OCI-M1 (cell line): ENCODE measurements at regions not wholly inside any gene's neighbourhood (a gene's known extent, or its start where the extent isn't known, plus 50 kb on each side); places are given as distances from the start of the nearest gene placed in this dataset.
A peak's percentile ranks its signal among the peaks of the same experiment; 100 is the strongest.
"Not testable (repeated sequence)": the region's sequence is repeated elsewhere in the genome, so short reads cannot be mapped to it uniquely, and the experiment has no call there.

ENCODE experiments used
- DNase-seq: peaks from one replicate; lab custom pipeline; 2025; lab: John Stamatoyannopoulos, UW

DNA sequence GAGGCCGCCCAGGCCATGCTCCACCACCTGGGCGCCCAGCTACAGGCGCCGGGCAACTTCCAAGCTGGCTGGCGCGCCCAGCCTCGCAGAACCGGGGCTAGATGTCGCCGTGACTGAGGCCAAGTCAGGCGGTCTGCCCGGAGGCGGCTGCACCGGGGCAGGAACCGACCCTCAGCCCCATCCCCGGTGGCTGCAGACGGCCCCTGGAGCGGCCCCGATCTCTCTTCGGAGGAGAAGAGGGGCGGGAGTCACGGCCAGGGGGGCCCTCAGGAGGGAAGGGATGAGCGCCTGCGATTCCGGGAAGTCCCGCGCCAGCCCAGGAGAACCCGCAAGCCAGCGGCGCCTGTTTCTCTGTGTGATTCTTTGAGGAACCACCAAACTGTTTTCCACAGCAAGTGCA lies 671.3 kb upstream of the DEFB115 start:
- DNase-seq, result not testable (repeated sequence)

DNA sequence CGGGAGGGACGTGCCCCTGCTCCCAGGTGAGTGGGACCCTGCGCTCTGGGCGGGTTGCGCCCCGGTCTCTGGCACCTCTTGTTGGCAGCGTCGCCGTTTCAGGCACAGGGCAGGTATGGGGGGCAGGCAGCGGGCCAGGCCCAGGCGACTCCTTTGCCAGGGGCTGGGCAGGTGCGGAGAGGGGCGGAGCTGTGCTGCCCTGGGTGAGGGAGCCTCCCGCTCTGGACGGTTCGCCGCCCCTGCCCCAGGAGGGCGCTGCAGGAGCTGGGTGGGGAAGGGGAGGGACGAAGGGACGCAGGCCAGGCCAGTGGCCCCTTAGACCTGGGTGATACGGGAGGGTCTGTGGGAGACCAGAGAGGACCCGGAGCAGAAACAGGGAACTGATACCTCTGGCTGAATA lies 663.9 kb upstream of the DEFB115 start:
- DNase-seq, result no peak

DNA sequence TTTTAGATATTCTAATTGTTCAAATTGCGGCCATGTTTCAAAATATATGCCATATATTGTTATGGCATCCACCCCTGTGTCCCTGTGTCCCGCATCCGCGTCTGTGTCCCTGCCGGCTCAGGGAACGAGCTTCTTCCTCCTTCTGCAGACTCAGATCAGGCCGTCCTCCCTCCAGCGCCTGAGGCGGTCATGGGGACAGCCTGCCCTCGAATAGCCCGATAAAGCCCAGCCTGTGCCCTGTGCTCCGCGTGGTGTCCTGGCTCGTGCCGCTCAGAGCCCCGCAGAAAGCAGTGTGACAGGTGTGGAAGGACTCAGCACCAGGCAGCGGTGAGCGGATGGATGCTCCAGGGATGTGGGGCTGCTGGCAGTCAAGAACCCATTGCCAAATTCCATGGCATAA lies 663.4 kb upstream of the DEFB115 start:
- DNase-seq, result no peak

DNA sequence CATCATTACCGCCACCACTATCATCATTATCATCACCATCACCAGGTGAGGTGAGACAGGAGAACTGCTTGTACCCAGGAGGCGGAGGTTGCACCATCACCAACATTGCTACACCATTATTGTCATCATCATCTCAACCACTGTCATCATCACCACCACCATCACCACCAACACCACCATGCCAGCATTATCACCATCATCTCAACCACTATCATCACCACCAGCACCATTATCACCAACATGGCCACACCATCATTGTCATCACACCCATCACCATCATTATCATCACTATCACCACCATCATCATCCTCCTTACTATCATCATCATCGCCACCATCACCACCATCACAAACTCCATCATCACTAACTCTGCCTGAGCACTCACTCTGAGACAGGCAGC lies 661.8 kb upstream of the DEFB115 start:
- no peak for DNase-seq

DNA sequence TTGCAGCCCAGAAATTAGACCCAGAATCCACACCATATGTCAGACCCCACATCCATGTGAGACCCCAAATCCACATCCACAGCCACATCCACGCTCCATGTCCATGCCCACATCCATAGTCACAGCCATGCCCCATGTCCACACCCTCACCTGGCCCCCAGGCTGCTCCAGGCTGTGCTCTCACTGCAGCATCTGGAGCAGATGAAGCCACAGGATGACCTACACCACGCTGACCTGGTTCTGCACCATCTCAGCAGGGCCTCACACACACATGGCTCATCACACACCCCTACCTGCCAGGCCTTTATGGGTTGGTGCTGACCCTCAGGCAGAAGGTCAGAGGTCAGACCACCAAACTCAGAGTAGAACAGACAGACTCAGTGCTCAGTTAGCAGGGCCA lies 660.0 kb upstream of the DEFB115 start:
- DNase-seq, result not testable (repeated sequence)

DNA sequence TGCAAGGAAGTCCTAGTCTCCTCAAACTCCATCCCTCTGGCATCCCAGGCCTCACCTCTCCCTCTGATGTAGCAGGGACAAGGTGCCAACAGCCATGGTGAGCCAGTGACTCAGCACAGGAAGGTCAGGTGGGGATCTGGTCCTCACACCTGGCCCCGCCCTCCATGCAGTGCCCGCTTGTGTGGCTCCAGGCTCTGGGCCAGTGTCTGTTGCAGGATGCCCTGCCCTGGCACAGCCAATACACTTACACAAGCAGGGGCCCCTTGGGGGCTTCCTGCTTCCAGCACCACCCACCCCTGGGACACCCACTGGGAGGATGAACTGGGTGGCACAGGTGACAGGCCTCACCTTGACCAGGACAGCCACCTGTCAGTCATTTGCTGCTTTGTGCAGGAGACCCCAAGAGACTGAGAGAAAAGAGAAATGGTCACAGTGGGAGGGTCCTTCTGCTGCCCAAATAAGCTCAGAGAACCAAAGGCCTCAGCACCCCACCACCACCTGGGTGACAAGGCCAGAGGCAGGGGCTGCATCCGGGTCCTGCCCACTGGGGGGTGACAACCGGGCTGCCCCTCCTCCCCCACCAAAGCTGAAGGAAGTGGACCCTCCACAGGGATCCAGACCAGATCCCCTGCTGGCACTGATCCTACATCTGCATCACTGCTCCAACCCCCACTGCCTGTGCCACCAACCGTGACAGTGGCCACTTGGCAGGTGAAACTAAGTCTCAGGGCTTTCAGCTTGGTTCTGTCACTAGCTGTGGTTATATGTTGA lies 658.8 kb upstream of the DEFB115 start:
- no peak for DNase-seq

DNA sequence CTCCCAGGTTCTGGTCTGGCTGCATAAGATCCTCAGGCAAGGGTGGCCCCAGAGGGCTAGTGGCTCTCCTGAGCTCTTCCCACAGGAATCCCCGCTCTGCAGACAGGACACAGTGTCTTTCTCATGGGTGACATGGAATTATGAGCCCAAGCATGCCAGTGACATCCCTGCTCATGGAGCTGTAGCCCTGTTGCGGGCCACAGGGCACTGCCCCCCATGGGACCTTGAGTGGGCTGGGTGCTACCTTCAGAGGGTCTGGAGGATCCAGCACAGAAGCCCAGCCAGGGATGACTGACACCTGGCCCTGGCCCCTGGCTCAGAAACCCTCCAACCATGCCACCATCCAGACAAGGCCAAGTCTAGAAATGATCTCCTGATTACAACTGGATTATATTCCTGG lies 657.5 kb upstream of the DEFB115 start:
- DNase-seq, result no peak

DNA sequence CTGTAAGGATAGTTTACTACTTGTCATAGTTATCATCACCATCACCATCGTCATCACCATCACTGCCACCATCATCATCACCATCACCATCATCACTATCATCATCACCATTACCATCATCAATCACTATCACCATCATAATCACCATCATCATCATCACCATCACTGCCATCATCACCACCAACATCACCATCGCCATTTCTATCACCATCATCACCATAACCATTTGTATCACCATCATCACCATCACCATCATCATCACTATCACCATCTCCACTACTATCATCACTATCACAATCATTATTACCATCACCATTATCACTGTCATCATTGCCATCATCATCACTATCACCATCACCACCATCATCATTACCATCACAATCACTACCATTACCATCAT lies 655.5 kb upstream of the DEFB115 start:
- no peak for DNase-seq

DNA sequence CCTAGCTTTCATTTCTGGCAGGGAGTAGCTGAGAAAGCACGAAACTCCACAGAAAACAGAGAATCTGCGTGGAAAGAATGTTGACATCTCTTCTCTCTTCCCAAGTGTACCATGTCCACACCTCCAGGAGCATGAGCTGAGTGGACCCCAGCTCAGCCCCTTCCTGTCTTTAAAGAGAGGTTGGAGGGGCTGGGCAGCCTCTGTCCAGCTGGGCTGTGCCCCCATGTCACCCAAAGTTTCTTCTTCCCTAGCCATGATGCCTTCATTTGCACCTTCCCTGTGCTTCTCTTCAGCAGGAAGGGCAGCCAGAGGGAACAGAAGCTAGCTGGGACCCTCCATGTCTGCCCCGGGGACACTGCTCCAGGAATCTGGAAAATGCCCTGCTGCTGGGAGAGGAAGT lies 655.0 kb upstream of the DEFB115 start:
- no peak for DNase-seq

DNA sequence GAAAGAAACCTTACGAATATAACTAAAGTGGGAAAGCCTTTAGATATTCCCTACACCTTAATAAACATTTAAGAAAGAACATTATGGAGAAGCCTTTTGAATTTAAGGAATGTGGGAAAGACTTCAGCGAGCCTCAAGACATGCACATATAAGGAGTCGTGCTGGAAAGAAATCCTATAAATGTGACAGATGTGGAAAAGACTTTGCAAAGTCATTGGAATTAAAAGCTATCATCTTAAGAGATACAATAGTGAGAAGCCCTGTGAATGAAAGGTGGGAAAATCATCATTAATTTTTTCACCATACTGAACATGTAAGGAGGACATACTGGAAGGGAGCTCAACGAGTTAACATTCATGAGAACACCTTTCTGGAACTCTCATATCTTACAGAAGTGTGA lies 650.5 kb upstream of the DEFB115 start:
- DNase-seq, result no peak

DNA sequence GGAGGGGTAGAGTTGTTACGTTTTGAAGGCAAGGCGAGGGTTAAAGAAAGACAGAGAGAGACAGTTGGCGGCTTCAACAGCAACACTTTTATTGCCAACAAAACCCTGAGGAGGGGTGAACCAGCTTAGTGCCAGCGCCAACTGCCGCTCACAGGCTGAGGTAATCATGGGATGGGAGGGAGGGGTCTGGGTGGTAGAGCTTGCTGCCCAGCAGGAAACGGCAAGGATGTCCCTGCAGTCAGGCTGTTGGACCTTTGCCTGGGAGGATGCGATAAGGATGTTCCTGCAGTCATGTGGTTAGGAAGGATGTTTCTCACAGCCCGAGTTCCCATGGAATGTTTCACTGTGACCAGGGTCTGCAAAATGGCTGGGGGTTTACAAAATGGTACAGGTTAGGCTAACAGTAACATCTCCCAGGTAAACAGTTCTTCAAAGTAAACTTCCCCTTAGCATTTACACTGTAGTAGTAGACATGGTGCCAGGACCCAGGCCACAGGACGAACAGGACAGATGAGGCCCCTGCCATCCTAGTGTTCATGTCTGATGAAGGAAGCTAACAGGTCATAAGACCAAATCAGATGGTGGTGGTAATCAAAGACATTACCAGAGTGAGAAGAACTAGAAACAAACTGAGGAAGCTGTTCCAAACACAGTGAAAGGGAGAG lies 647.3 kb upstream of the DEFB115 start:
- no peak for DNase-seq

DNA sequence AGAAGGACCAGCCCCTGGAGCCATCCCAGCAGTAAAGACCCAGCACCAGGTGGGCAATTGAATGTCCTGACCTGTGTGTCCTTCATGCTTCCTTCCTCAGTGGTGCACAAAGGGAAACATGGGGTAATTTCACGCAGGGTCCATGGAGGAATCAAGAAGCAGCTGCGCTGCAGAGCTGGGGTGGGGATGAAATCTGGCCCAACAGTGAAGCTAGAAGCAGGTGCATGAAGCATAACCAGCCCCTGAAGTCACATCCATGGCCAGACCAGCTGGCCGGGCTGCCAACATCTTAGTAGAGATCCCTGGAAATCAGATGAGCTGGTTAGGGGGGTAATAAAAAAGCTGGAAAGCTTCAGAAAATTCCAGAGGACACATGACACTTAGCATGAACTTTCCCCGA lies 646.7 kb upstream of the DEFB115 start:
- DNase-seq, result no peak

DNA sequence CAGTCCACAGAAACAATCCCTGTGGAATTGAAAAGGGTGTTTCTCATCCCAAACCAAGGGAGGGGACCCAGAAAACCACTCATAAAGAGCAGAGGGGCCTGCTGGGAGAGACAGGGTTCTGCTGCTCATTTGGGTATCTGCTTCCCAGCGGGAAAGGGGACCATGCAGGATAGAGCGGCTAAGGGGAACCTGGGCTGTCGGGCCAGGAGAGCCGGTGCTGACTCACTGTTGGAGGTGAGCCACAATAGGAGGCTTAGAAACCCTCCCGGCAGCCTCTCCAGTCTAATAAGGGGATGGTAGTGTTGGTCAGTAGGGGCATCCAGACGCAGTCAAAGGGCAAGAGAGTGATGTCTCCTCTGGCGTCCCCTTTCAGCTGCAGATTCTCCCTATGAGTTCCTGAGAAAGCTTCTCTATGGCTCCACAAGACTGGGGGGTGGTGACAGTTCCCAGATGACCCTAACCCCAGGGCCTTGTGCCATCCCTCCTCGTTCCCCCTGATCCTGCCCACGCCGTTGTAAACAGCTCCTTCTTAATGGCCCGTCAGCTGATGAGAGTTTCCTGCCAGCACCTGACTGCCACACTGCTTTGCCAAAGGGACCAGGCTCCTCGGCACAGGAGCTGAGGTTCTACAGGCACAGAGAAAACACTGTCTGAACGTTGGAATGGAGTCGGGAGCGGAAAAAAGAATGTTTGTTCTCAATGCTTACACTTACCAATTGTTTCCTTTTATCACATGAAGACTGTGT lies 646.1 kb upstream of the DEFB115 start:
- DNase-seq, result no peak

DNA sequence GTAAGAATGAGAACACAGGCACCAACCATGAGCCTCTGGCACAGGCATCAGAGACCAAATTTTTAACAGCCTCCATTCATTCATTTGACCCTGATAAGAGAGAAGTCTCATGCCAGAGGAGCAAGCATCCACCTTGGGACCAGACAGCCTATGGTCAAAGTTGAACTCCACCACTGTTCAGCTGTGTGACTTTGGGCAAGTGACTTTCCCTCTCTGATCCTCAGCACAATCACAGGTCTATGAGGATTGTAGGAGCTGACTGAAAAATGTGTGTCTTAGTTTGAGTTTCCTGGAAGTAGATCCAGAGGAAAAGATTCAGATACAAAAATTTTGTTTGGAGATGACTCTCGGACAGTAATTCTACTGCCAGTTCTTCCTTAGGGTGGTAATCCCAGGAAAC lies 645.1 kb upstream of the DEFB115 start:
- no peak for DNase-seq

DNA sequence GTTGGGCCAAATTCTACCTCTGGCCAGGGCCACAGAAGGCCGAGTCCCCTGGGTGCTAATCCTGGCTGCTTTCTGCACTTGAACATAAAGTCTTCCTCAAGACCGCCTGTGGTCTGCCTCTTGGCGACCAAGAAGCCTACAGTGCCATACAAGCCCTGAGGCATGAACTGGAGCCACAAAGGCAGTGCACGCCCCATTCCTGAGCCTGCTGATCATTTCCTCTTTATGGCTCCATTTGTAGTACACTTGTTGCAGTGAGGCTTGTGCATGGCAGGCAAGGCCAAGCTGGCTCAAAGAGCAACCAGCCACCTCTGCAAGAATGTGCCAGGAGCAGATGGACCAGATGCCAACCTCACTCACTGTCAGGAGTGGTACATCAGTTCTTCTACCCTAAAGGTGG lies 636.1 kb upstream of the DEFB115 start:
- DNase-seq, result not testable (repeated sequence)

DNA sequence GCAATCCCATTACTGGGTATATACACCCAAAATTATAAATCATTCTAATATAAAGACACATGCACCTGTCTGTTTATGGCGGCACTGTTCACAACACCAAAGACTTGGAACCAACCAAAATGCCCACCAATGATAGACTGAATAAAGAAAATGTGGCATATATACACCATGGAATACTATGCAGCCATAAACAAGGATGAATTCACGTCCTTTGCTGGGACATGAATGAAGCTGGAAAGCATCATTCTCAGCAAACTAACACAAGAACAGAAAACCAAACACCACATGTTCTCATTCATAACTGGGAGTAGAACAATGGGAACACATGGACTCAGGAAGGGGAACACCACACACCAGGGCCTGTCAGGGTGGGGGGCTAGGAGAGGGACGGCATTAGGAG lies 633.2 kb upstream of the DEFB115 start:
- not testable (repeated sequence) for DNase-seq

DNA sequence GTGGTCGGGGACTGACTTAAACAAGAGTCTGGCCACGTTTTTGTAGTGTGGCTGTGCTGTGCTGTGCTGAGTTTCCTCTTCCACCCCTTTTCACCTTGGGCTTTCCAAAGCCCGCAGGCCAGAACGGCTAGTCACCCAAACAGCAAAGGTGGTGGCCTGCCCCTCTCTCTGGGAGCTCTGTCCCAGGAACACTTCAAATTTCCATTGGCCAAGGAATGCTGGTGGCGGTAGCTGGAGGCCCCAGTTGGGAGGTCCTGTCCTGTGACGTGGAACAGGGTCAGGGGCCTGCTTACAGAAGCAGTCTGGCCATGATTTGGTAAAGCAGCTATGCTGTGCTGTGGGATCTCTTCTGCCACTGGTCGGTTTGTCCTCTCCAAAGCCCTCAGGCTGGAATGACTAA lies 628.1 kb upstream of the DEFB115 start:
- DNase-seq, result not testable (repeated sequence)

DNA sequence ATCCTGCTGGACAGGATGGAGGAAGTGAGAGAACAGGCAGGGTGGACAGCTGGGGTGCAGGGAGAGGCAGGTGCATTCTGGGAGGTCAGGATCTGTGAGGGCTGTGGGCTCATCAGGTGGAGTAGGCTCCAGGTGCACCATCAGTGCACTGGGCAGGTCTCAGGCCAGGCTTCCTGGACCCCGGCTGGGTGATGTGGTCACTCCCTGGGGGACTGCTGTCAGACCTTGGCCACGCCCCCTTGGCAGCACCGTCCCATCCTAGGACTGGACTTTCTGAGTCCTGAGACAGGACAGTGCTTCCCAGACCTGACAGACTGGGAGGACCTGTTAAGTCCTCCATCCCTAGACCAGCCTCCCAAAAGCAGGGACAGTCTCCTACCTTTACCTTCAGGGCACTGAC lies 626.7 kb upstream of the DEFB115 start:
- DNase-seq, result no peak

DNA sequence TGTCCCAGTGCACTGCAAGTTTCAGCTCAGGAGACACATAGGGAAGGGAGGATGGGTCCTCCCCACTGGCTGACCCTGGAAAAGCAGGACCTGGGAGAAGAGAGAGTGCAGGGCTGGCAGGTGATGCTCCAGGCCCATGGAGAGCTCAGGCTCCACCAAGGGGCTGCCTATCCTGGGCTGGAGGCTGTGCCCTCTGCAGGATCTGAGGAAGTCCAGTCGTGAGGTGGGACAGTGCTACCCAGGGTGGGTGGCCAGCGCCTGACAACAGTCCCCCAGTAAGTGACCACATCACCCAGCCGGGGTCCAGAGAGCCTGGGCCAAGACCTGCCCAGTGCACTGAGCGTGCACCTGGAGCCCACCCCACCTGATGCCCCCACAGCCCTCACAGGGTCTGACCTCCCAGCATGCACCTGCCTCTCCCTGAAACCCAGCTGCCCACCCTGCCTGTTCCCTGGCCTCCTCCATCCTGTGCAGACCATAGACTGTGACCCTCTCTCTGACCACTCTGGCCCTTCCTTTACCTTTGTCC lies 626.1 kb upstream of the DEFB115 start:
- DNase-seq, result not testable (repeated sequence)

DNA sequence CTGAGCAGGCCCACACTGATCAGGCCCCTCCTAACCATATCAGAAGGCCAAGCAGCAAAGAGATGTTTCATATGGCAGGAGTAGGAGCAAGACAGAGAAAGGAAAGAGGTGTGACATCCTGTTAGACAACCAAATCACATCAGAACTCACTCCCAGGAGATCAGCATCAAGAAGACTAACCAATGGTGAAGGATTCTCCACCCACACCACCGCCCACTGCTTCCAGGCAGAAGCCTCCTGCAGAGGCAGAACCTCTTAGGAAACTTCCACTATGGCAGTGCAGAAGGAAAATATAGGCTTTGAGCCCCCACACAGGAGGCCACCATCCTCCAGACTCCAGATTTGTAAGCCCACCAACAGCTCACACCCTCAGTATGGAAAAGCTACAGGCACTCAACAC lies 624.7 kb upstream of the DEFB115 start:
- DNase-seq, result not testable (repeated sequence)

DNA sequence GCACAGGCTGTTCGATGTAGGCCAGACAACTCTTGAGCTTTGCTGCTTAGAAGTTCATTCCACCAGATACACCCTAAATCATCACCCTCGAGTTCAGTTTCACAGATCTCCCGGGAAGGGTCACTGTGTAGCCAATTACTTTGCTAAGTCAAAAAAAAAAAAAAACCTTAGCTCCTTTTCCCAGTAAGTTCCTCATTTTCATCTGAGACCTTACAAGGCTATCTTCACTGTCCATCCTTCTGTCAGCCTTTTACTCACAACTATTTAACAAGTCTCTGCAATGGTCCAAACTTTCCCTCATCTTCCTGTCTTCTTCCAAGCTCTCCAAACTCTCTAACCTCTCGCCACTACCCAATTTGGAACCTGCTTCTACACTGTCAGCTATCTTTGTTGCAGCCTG lies 615.9 kb upstream of the DEFB115 start:
- DNase-seq, result peak; percentile 70

DNA sequence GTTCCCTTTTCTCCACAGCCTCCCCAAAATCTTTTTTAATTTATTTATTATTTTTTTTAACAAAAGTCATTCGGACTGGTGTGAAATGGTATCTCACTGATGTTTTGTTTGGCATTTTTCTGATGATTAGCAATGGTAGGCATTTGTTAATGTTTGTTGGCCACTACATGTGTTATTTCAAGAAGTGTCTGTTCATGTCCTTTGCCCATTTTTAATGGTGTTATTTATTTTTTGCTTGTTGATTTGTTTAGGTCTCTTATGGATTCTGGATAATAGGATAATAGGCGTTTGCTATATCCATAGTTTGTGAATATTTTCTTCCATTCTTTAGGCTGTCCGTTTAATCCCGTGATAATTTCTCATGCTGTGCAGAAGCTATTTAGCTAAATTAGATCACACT lies 596.5 kb upstream of the DEFB115 start:
- DNase-seq, result not testable (repeated sequence)

DNA sequence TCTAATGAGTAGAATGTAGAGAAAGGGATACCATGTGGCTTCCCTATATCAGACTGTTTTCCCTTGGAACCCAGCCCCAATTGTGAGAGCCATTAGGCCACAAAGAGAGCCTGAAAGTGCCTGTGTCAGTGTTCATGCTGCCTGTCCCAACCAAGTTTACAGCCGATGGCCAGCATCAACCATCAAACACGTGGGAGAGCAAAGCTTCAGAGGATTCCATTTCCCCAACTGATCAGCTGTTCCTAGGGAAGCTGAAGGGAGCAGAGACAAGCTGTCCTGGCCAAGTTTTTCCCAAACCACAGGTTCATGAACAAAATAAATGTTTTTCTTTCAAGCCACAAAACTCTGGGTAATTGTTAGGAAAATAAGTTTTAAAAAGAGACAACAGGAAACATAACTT lies 589.0 kb upstream of the DEFB115 start:
- DNase-seq, result not testable (repeated sequence)
